ENCODE measurements at regions not wholly inside any gene's neighbourhood (a gene's known extent, or its start where the extent isn't known, plus 50 kb on each side); places are given as distances from the start of the nearest gene placed in this dataset.
A peak's percentile ranks its signal among the peaks of the same experiment; 100 is the strongest.
"Not testable (repeated sequence)": the region's sequence is repeated elsewhere in the genome, so short reads cannot be mapped to it uniquely, and the experiment has no call there.

DNA sequence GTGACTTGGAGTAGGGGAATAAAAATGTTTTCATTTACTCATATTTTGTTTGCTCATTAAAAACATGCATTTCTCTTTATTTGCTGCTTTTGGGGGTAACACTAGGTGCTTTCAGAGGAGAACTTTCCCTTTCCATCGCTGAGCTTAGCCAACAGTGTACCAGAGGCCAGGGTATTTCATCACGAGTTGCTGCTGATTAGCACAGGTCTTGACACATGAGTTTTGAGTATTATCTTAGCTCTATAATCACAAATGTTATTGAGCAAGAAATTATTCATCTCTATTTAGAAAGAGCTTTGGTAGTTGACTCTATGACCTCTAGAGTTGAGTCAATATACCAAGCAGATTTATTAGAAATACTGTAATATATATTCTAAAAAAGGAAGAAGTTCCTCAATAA, 375.9 kb downstream of the NXPH1 start:
- DNase-seq, result no peak

DNA sequence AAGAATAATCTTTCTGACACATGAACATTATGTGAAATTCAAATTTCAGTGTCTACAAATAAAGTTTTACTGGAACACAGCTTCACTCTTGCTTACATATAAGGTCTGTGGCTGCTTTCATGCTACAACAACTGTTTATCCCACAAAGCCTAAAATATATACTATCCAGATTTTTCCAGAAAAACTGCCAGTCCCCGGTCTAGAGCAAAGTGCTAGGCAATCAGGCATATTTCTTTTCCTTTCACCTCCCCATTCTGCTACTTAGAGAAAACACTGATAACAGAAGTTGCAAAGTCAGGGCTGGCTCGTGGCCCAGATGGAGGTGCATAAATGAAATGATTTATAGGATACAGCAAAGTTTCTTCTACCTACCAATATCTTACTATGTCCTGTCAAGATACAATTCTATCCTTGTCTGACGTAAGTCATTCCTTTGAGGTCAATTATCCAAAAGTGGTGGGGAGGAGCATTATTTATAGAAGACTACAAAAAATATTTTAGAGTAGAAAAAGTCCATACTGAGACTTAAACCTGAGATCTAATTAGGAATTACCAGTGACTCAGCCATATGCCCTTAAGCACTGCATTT, 384.1 kb downstream of the NXPH1 start:
- no peak for DNase-seq

DNA sequence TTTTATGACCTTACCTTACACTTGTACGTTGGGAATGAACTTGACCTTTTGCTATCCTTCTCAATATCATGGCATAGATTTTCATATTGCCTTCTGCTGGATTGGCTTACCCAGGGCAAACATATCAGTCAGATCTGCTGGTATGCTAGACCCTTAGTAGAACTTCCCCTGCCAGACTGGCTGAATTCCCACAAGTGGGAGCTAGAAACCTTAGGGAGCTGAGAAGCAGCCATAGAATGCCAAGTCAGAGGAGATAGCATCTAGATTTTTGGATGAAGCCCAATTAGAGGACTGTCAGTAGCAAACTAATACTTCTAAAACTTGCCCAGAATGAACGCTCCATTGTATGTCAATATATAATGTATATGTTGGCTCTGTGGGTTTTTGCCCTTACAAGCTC, 385.0 kb downstream of the NXPH1 start:
- DNase-seq, result no peak

DNA sequence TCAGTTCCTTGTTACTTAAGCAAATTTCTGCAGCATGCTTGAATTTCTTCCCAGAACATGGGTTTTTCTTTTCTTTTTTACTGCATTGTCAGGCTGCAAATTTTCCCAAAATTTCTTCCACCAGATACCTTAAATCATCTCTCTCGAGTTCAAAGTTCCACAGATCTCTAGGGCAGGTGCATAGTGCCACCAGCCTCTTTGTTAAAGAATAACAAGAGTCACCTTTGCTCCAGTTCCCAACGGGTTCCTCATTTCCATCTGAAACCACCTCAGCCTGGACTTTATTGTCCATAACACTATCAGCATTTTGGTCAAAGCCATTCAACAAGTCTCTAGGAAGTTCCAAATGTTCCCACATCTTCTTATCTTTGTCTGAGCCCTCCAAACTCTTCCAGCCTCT, 389.2 kb downstream of the NXPH1 start:
- no peak for DNase-seq

DNA sequence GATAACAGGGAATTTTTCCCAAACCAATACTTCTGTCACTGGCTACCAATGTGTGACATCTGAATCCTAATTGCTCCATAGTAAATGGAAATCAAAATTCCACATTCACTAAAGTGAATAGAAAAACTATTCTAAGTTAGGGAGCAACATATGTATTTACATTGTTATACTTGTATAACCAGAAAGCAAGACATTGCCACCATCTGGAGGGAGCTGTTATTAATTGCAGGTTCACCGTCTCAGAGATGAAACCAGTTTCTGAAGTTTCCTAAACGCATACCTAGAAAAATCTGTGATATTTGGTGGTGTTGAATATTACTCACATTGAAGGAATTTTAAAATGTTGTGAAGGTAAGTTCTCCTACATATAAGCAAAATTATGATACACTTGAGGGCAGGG, 390.1 kb downstream of the NXPH1 start:
- DNase-seq, result no peak

DNA sequence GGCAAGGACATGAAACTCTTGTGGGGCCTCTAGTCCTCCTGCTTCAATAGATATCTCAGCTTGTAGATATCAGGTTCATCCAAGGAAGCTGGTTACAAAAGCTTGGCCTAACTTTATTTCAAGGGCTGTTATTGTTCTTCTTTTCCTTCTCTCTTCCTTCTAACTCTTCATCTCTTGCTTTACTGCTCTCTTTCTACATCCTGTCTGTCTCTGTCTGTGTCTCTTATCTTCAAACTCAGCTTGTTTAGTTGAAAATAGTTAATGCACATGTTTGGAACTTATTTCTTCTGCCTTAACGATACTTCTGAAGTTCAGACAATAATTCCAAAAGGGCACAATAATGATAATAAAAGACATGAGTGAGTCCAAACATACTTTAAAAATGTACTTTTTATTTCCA, 393.9 kb downstream of the NXPH1 start:
- no peak for DNase-seq

DNA sequence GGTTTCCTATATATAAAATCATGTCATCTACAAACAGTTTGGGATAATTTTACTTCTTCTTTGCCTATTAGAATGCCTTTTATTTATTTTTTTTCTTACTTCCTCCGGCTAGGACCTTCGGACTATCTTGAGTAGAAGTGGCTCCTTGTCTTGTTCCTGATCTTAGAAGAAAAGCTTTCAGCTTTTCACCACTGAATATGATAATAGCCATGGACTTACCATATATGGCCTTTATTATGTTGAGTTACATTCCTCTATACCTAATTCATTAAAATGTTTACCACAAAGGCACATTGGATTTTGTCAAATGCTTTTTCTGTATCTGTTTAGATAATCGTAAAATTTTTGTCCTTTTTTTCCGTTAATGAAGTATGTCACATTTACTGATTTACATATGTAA, 395.7 kb downstream of the NXPH1 start:
- no peak for DNase-seq

DNA sequence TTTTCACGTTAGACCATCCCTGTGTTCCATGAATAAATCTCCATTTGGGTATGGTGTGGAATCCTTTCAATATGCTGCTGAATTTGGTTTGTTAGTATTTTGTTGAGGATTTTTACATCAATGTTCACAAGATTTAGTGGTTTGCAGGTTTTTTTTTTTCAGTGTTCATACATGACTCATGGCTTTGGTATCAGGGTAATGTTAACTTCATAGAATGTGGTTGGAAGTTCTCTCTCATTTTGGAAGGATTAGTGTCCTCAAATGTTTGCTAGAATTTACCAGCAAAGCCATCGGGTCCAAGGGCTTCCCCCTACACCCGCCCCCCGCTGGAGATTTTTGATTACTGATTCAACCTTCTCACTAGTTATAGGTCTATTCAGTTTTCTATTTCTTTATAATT, 398.0 kb downstream of the NXPH1 start:
- peak; percentile 58 for DNase-seq

DNA sequence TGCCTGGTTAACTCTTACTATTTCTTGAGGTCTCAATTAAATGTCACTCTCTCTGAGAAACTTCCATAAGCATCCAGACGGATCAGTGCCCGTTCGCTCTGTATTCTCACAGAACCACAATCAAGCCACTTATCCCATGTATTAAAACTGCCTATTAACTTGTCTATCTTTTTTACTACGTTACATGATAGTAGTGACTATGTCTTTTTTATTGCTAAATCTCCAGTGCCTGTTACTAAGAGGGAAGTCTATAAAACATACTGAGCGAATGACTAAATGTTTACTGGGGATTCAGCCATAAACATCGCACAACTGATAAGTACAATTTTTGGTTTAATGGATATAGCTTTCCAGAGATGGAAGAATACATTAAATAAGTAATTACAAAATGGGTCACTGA, 399.9 kb downstream of the NXPH1 start:
- DNase-seq, result no peak

DNA sequence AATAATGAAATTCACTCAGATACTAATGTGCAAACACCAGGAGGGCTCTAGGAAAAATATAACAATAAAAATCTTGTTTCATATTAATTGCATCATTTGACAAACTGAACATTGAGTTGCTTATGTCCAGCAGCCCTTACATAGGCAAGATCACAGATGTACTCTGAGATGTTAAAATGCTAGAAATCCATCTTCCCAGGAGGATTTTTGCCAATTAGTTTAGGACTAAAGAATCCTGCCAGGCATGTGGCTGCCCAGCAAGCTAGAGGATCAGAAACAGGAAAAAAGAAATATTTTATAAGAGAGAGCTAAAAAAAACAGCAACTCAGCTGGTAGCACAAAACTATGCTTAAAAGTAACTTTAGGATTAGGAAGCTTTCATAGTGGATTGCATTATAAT, 407.8 kb downstream of the NXPH1 start:
- DNase-seq, result no peak

DNA sequence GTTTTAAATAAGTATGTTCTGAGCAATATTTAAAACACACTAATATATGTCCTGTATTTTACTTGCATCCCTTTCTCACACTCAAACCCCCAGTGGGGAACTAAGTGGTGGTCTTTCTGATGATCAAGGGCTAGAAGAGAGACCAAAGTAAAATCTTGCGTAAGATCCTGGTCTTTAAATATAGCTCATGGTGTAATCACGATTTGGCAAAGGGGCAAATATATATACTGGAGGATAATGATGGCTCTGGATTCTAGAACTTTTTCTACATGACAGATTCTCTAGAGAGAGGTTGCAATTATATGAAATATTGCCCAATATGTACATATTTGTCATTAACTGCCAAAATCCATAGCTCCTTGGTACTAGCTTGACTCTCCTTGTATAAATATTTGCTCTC, 438.3 kb downstream of the NXPH1 start:
- DNase-seq, result no peak

DNA sequence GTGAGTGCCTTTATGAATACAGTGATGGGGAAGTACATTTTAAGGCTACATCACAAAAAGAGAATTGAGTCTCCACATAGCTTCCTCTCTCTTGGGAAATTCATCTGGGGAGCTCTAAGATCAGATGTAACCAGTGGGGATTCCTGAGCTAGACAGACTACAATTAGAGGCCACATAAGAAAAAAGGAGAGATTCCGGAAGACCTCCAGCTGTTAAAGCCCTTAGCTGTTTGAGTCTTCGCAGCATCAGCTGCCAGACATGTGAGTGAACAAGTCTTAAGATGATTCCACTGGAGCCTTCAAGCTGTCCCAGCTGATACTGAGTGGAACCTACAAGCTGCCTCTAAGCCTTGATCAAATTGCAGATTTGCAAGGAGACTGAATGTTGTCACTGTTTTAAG, 448.5 kb downstream of the NXPH1 start:
- no peak for DNase-seq

DNA sequence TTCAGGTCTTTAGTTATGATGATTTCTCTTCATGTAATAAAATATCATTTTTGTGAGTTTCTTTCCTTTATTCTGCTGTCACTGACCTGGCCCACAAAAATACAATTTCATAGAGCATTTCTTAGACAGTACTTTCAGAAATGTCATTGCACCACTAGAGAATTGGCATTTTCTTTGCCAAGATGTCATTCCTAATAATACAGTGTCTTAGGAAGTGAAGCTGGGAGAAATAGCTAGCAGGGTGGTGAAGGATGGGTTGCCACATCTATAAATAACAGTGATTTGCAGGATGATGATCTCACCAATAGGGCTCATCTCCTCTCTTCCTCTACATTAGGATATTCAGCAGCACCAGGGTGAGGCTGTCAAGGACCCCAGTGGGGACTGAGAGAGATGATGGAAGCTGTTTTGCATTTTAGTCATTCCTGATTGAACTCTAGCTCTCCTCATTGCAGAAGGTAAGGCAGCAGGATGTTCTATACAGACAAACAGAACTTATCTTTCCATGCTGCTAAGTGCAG, 452.1 kb downstream of the NXPH1 start:
- DNase-seq, result no peak

DNA sequence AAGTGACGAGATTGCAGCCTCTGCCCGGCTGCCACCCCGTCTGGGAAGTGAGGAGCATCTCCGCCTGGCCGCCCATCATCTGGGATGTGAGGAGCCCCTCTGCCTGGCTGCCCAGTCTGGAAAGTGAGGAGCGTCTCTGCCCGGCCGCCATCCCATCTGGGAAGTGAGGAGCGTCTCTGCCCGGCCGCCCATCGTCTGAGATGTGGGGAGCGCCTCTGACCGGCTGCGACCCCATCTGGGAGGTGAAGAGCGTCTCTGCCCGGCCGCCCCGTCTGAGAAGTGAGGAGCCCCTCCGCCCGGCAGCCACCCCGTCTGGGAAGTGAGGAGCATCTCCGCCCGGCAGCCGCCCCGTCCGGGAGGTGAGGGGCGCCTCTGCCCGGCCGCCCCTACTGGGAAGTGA, 456.9 kb downstream of the NXPH1 start:
- DNase-seq, result not testable (repeated sequence)

DNA sequence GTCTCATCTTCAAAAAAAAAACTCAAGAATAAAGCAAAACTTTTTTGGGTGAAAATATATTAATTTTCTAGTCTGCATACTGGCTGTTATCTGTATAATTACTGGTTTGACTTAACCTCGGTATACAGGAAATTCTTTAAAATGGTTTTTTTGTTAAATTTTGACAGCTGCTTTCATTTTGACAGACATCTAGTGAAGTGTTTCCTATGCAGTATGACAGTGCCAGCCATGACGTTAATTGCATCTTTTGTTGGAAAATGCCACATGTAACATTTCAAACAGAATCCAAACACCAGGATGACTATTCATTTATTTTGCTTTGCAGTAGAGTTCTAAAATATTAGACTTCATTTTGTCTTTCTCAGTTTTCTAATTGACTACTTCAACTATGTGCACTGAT, 460.4 kb downstream of the NXPH1 start:
- DNase-seq, result no peak

DNA sequence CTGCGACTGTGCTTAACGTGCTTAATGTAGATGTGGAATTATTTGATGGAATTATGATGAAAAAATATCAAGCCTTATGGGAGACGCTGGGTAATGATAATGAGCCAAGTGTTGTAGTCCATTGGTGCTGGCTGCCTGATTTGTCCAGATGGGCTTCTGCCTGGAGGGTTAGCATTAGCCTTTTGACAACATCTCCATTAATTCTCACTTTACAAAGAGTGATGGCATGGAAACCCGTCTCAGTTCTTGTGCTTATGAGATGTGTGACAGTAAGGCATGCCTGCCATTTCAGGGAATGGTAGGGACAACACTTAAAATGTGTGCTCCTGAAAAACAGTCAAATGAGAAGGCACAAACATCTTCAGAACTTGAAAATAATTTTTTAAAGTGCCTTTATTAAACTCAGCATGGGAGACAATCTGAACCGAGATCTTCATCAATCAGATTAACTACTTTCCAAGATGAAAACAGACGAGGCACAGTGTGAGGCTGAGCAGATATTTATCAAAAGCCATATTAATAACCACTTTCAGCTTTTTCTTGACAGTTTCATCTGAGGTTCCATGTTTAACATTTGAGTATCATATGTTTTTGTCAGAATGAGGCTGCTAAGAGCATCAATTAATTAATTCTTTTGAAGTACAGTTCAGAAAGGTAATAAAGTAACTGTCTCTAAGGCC, 473.1 kb downstream of the NXPH1 start:
- no peak for DNase-seq

DNA sequence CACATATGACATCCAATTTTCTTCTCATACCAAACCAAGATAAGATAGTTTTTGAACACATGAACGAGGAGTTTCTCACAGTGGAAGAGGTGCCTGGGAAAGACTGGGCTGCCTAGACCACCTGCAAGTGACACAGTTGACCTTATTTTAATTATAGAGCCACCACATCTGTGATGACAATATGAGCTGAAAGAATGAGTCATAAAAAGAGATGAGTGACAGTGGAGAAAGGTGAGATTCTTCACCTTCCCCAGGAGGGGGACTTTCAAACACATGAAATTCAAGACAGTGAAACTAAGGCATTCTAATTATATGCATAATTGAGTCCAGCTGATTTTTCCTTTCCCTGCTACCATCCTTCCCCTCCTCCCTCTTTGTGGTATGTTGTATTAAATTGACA, 475.5 kb downstream of the NXPH1 start:
- DNase-seq, result no peak

DNA sequence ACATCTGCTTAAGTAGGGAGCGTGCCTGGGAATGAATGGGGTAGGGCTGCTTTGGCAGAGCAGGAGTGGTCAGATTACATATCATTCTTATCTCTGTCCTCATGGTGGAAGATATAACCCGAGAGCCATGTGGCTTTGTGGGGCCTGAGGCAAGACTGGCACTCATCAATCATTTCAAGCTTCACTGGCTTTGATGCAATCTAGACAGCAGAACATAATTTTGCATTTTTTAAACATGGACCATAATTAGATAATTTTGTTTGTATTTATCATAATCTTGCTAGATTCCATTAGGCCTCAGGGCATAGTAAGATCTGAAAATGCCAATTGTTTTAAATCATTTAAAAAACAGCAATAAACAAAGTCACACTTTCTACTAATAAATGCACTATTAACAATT, 480.3 kb downstream of the NXPH1 start:
- DNase-seq, result no peak

DNA sequence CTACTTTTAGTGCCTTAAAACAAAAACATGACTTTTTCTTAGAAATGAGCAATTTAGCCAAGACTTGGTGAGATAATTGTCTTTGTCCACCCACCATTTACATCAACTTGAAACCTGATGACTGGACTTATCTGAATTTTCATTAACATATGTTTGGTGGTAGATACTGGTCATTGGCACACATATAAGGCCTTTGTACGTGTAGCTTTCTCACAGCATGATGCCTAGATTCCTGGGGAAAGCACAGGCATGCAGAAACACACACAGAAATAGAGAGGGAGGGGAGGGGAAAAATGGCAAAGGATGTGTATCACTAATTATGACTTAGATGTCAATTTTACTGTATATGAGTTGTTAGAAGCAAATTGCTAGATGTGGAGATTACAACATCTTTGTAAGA, 488.4 kb downstream of the NXPH1 start:
- DNase-seq, result no peak

DNA sequence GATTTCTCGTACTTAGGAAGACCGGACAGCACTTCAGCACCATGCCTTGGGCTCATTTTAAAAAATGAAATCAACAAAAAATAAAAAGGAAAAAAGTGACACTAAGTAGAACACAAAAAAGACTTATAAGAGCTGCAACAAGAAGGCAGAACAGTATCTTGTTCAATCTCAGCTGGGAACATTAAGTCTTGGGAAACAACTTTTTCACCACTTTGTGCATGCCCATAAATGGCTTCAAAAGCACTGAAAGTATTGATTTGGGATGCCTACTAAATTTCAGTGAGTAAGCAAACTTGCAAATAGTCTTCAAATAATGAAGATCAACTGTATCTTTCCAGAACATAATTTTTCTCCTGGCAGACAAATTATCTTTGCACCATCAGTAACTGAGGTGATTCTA, 489.3 kb downstream of the NXPH1 start:
- no peak for DNase-seq

DNA sequence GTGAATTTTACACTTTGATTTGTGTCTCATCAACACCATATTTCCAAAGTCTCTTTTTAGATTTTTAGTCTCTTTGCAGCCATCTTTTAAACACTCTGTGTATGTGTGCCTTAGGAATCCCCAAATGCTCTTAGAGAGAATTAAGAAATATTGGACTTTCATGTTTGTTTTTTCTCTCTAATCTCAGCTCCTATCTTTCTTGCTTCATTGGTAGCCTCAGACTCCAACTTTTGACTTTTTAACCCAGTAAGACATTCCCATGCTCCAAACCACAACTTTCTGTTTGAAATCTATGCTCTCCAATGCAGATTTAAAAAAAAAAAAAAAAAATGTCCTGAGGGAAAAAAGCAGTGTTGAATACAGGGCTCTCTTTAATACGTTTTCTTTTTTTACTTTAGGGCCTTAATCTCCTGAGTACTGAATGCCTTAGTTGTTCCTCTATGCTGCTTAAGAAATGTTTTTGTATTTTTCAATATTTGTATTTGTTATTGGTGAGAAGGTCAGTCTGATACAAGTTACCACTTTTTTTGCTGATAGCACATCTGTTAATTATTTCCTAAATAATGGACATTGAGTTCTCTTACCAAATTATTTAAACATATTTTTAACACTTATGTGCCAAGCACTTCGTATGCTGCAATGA, 489.9 kb downstream of the NXPH1 start:
- DNase-seq, result no peak

DNA sequence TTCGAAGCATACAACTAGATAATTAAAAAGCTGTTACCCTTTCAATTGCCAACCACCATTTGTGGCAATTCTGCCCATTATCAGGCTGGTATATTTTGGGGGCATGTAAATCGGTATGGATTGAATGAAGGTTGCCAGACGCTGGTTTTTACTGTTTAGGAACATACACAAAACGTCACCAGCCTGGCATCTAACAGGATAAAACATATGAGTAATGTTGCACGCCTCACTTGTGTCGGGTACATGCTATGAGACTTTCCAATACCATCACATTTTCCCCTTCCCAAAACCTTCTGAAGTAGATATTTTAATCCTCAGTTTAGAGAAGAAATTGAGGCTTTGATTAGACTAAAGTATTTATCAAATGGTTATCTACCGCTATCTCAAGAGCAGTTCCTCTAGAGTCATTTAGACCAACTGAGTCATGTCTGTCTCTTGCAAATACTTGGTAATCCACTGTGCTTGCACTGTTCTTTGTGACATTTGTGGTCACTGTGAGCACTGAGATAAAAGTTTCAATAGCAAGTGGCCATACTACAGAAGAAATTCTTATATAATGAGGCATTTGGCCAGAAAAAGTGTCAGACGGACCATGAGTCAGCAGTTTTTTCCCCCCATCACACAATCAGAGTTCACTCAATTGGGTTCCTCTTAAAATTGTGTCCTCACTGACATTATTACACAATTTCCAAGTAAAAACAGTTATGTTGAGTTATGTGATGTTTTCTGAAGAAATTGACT, 498.7 kb downstream of the NXPH1 start:
- DNase-seq, result peak; percentile 4

DNA sequence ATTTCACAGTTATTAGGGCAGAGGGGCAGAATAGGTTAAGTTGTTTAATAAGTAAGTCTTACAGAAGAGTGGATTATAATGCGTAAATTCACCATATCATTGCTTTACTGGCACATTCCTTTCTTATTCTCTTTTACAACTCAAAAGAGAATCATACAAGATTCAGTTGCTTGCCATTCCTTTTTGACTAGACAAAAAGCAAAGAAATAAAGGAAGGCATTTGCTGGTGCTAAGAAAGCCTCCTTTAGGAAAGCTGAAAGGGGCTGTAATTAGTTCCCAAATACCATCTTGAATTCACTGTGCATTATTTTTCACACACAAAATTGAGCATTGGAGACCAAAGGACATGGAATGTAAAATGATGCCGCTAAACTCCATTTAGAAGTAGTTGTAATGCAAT, 499.3 kb downstream of the NXPH1 start:
- no peak for DNase-seq

DNA sequence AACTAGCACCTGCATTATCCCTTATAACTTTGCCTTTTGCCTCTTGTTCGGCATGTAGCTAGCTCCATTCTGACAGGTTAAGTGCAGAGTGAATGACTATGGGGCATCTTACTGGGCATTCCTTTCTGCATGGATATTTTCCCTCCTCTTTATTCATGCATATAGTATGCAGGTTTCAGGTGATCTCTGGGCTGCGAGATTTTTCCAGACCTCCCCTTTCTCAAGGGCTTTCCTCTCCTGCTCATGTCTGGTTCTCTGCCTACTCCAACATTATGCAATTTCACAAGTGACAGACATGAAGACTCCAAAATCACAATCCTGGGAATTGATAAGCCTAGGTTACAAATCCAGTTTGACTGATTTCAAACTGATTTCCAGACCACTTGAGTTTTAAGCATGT, 503.8 kb downstream of the NXPH1 start:
- DNase-seq, result no peak

All from fibroblast of skin of scalp (primary cell).